CD14-positive monocyte (primary cell): ENCODE measurements at regions not wholly inside any gene's neighbourhood (a gene's known extent, or its start where the extent isn't known, plus 50 kb on each side); places are given as distances from the start of the nearest gene placed in this dataset.

ENCODE experiments used
- DNase-seq, 3 donors: peaks; one replicate each; pipeline ENCODE4 v3.0.0-alpha.2; 2011 to 2022
- H2AFZ ChIP-seq: 2 replicates; pipeline ENCODE4 v1.6.0; 2012; ENCODE audit warnings: mild to moderate bottlenecking, low read depth, low read length, inconsistent platforms; ENCODE audit not compliant: insufficient read depth, poor library complexity, severe bottlenecking
- H3K27ac ChIP-seq, 2 donors: 1 replicate in 1 of 2; 2 replicates in 1 of 2; pipeline ENCODE4 v1.5.1; 2012 to 2013; ENCODE audit warnings: low read length in 2 of 2, control low read depth in 1 of 2, inconsistent platforms in 1 of 2, low read depth in 1 of 2, mild to moderate bottlenecking in 1 of 2
- H3K27me3 ChIP-seq, 2 donors: one replicate each; pipeline versions ENCODE4 v1.6.0 to v1.6.1; 2011 to 2013; ENCODE audit warnings: low read length in 2 of 2; ENCODE audit not compliant: control insufficient read depth in 2 of 2, insufficient read depth in 2 of 2
- H3K36me3 ChIP-seq, 2 donors: replicated peaks in 1 of 2; 1 replicate in 1 of 2; 2 replicates in 1 of 2; pipeline versions ENCODE4 v1.5.1 to v1.6.1; 2012 to 2013; ENCODE audit warnings: low read length in 2 of 2, control low read depth in 1 of 2, inconsistent platforms in 1 of 2, mild to moderate bottlenecking in 1 of 2; ENCODE audit not compliant: insufficient read depth in 2 of 2, control insufficient read depth in 1 of 2
- H3K4me1 ChIP-seq, 2 donors: 1 replicate in 1 of 2; 2 replicates in 1 of 2; pipeline versions ENCODE4 v1.5.1 to v1.6.1; 2012 to 2013; ENCODE audit warnings: low read length in 2 of 2, control low read depth in 1 of 2, inconsistent platforms in 1 of 2, mild to moderate bottlenecking in 1 of 2, moderate library complexity in 1 of 2; ENCODE audit not compliant: insufficient read depth in 2 of 2, control insufficient read depth in 1 of 2
- H3K4me2 ChIP-seq: replicated peaks from 2 replicates; pipeline ENCODE3; 2012; ENCODE audit warnings: low read length, moderate library complexity, mild to moderate bottlenecking; ENCODE audit not compliant: poor library complexity, severe bottlenecking; ENCODE audit errors: extremely low read depth
- H3K4me3 ChIP-seq, 3 experiments: fragments of 200-600 bp in 1 of 3; sonication (generic) in 1 of 3; replicated peaks in 1 of 3; 1 replicate in 2 of 3; 2 replicates in 1 of 3; pipeline ENCODE4 v1.5.1; 2011 to 2013; ENCODE audit warnings: low read length in 3 of 3, mild to moderate bottlenecking in 3 of 3, control low read depth in 2 of 3, low read depth in 2 of 3, inconsistent platforms in 1 of 3, moderate library complexity in 1 of 3
- H3K79me2 ChIP-seq: 2 replicates; pipeline ENCODE4 v1.6.0; 2012; ENCODE audit warnings: mild to moderate bottlenecking, control low read depth, inconsistent platforms, low read length, moderate library complexity; ENCODE audit not compliant: insufficient read depth
- H3K9ac ChIP-seq: 2 replicates; pipeline ENCODE4 v1.6.0; 2017; ENCODE audit warnings: low read length, mild to moderate bottlenecking; ENCODE audit not compliant: insufficient read depth, poor library complexity, severe bottlenecking
- H3K9me3 ChIP-seq, 2 donors: replicated peaks in 1 of 2; 1 replicate in 1 of 2; 2 replicates in 1 of 2; pipeline versions ENCODE4 v1.5.1 to v1.6.1; 2012 to 2013; ENCODE audit warnings: low read length in 2 of 2, control low read depth in 1 of 2; ENCODE audit not compliant: control insufficient read depth in 1 of 2, insufficient read depth in 1 of 2
- H4K20me1 ChIP-seq: 2 replicates; pipeline ENCODE4 v1.6.0; 2012; ENCODE audit warnings: mild to moderate bottlenecking, low read length, control low read depth, moderate library complexity; ENCODE audit not compliant: insufficient read depth
- H3K27ac Mint-ChIP-seq, 7 donors: one replicate each; pipeline ENCODE4 v1.8.0; 2020; ENCODE audit warnings: mild to moderate bottlenecking in 7 of 7, mixed read lengths in 7 of 7, moderate library complexity in 6 of 7, inconsistent platforms in 2 of 7
- H3K27me3 Mint-ChIP-seq, 3 donors: one replicate each; pipeline ENCODE4 v1.8.0; 2021 to 2022; ENCODE audit warnings: low read depth in 3 of 3, mild to moderate bottlenecking in 3 of 3, mixed read lengths in 3 of 3, moderate library complexity in 3 of 3, inconsistent platforms in 1 of 3
- H3K36me3 Mint-ChIP-seq, 2 donors: one replicate each; pipeline ENCODE4 v1.8.0; 2020; ENCODE audit warnings: mixed read lengths in 2 of 2, inconsistent platforms in 1 of 2, mild to moderate bottlenecking in 1 of 2
- H3K4me1 Mint-ChIP-seq: one replicate; pipeline ENCODE4 v1.8.0; 2020; ENCODE audit warnings: mild to moderate bottlenecking, mixed read lengths
- H3K4me3 Mint-ChIP-seq, 2 donors: one replicate each; pipeline ENCODE4 v1.8.0; 2020; ENCODE audit warnings: mild to moderate bottlenecking in 2 of 2, mixed read lengths in 2 of 2, moderate library complexity in 1 of 2
- H3K9me3 Mint-ChIP-seq, 7 donors: one replicate each; pipeline ENCODE4 v1.8.0; 2020 to 2022; ENCODE audit warnings: mixed read lengths in 7 of 7, mild to moderate bottlenecking in 6 of 7, moderate library complexity in 6 of 7, inconsistent platforms in 2 of 7
- CTCF ChIP-seq: fragments of 200-600 bp; IDR thresholded peaks from one replicate; pipeline ENCODE4 v1.8.0; 2022; ENCODE audit warnings: antibody characterized with exemption, mild to moderate bottlenecking
- WGBS: methylation state at CpG from one replicate; pipeline ENCODE4 v1.1.5; 2013; ENCODE audit warnings: missing lambda C conversion rate; ENCODE audit not compliant: insufficient coverage; 5-methylcytosine and 5-hydroxymethylcytosine counted together
- intact Hi-C, 2 donors: fragments of 100-400 bp; cut with micrococcal nuclease; formaldehyde crosslinking; loops; one replicate each; pipeline versions ENCODE4 v1.15.0 to v1.15.1; 2023

- Histone ChIP-seq H3K9me3 (no peaks in the 10 kb centered on the region), H3K4me2 (no peak overlapping the region), H3K36me3 (no peaks in the 10 kb centered on the region), H4K20me1 (no peaks in the 10 kb centered on the region), H3K9ac (no peak overlapping the region), H3K79me2 (no peaks in the 10 kb centered on the region), H2AFZ (no peak overlapping the region), H3K27me3 (no peaks in the 10 kb centered on the region), H3K4me1 (no peaks in the 10 kb centered on the region), H3K27ac (no peak overlapping the region), H3K4me3 (no peak overlapping the region)
- Mint-ChIP-seq H3K9me3 (peaks cover 0 to 2% (median 0%) of the 10 kb centered on the region in 7 donors), H3K4me1 (no peaks in the 10 kb centered on the region), H3K36me3 (no peaks in the 10 kb centered on the region), H3K27me3 (peaks cover 0 to 4% (median 3%) of the 10 kb centered on the region in 3 donors), H3K4me3 (no peak overlapping the region), H3K27ac (no peak overlapping the region)
- whole genome bisulfite sequencing = 100% methylated on average over 4 of the region's 6 CpGs
- no peak for DNase-seq
- intact Hi-C loops = no loop called here
- TF ChIP-seq CTCF = no peak
Measured at GRCh38 chr2:16180631-16181030, 240.3 kb downstream of the MYCN start.

- Histone ChIP-seq H3K27ac (no peak overlapping the region), H3K4me2 (no peak overlapping the region), H3K9me3 (no peaks in the 10 kb centered on the region), H4K20me1 (no peaks in the 10 kb centered on the region), H3K27me3 (no peaks in the 10 kb centered on the region), H2AFZ (no peak overlapping the region), H3K9ac (no peak overlapping the region), H3K36me3 (no peaks in the 10 kb centered on the region), H3K4me3 (no peak overlapping the region), H3K4me1 (no peaks in the 10 kb centered on the region), H3K79me2 (no peaks in the 10 kb centered on the region)
- H3K27ac Mint-ChIP-seq = no peak overlapping the region
- TF ChIP-seq CTCF = no peak
- peaks cover 0 to 5% (median 4%) of the 10 kb centered on the region in 3 donors for H3K27me3 Mint-ChIP-seq
- intact Hi-C loops = no loop called here
- WGBS = 88% methylated on average over 8 of the region's 8 CpGs
- peaks cover 0 to 2% (median 0%) of the 10 kb centered on the region in 7 donors for H3K9me3 Mint-ChIP-seq
- no peak overlapping the region for H3K4me3 Mint-ChIP-seq
- DNase-seq = no peak
- H3K36me3 Mint-ChIP-seq = no peaks in the 10 kb centered on the region
- H3K4me1 Mint-ChIP-seq = no peaks in the 10 kb centered on the region
Measured at GRCh38 chr2:16179701-16180416, 239.5 kb downstream of the MYCN start.
